GM19467 (cell line): ENCODE measurements at regions not wholly inside any gene's neighbourhood (a gene's known extent, or its start where the extent isn't known, plus 50 kb on each side); places are given as distances from the start of the nearest gene placed in this dataset.
"Not testable (repeated sequence)": the region's sequence is repeated elsewhere in the genome, so short reads cannot be mapped to it uniquely, and the experiment has no call there.

ENCODE experiments used
- ATAC-seq: cut with Tn5 transposase; IDR thresholded peaks from one replicate; pipeline ENCODE4 v1.9.1; 2021; ENCODE audit warnings: mild to moderate bottlenecking, moderate library complexity; ENCODE audit not compliant: unreplicated experiment

- ATAC-seq: not testable (repeated sequence)
Observed at GRCh38 chr11:67940440-67940839, 63.5 kb downstream of the UNC93B1 start.

- ATAC-seq: not testable (repeated sequence)
Observed at GRCh38 chr11:67938964-67939363, 64.9 kb downstream of the UNC93B1 start.

GRCh38 chr11:67938371-67938770 lies 65.5 kb downstream of the UNC93B1 start:
- not testable (repeated sequence) for ATAC-seq

GRCh38 chr11:67923565-67923964 lies 80.3 kb downstream of the UNC93B1 start:
- ATAC-seq: not testable (repeated sequence)

- not testable (repeated sequence) for ATAC-seq
Observed at GRCh38 chr11:67920546-67920945, 83.4 kb downstream of the UNC93B1 start.

- ATAC-seq: not testable (repeated sequence)
Observed at GRCh38 chr11:67912184-67912583, 91.7 kb downstream of the UNC93B1 start.

GRCh38 chr11:67911211-67911610 lies 92.7 kb downstream of the UNC93B1 start:
- ATAC-seq: not testable (repeated sequence)

- ATAC-seq: not testable (repeated sequence)
Observed at GRCh38 chr11:67910803-67911202, 93.1 kb downstream of the UNC93B1 start.

- not testable (repeated sequence) for ATAC-seq
Observed at GRCh38 chr11:67906969-67907368, 96.9 kb downstream of the UNC93B1 start.

- not testable (repeated sequence) for ATAC-seq
Observed at GRCh38 chr11:67899462-67899861, 104.4 kb downstream of the UNC93B1 start.

- ATAC-seq: not testable (repeated sequence)
Observed at GRCh38 chr11:67893487-67893886, 110.4 kb downstream of the UNC93B1 start.

- not testable (repeated sequence) for ATAC-seq
Observed at GRCh38 chr11:67889646-67890045, 114.3 kb downstream of the UNC93B1 start.

GRCh38 chr11:67888056-67888455 lies 115.8 kb downstream of the UNC93B1 start:
- ATAC-seq: not testable (repeated sequence)

GRCh38 chr11:67886672-67887071 lies 117.2 kb downstream of the UNC93B1 start:
- ATAC-seq: not testable (repeated sequence)

- not testable (repeated sequence) for ATAC-seq
Observed at GRCh38 chr11:67886207-67886606, 117.7 kb downstream of the UNC93B1 start.

GRCh38 chr11:67885574-67885973 lies 118.3 kb downstream of the UNC93B1 start:
- not testable (repeated sequence) for ATAC-seq

- ATAC-seq: not testable (repeated sequence)
Observed at GRCh38 chr11:67884761-67885558, 118.9 kb downstream of the UNC93B1 start.

- ATAC-seq: not testable (repeated sequence)
Observed at GRCh38 chr11:67884073-67884757, 119.7 kb downstream of the UNC93B1 start.

- not testable (repeated sequence) for ATAC-seq
Observed at GRCh38 chr11:67882304-67882703, 121.6 kb downstream of the UNC93B1 start.

- ATAC-seq: not testable (repeated sequence)
Observed at GRCh38 chr11:67881836-67882235, 122.1 kb downstream of the UNC93B1 start.

GRCh38 chr11:67880594-67881196 lies 123.2 kb downstream of the UNC93B1 start:
- not testable (repeated sequence) for ATAC-seq
